Suprapubic skin (tissue), 2 donors: ENCODE measurements at regions not wholly inside any gene's neighbourhood (a gene's known extent, or its start where the extent isn't known, plus 50 kb on each side); places are given as distances from the start of the nearest gene placed in this dataset.

ENCODE experiments used
- EP300 ChIP-seq: sonication (generic); formaldehyde crosslinking; IDR thresholded peaks from one replicate; pipeline ENCODE4 v1.6.1; 2017; ENCODE audit warnings: antibody characterized with exemption
- POLR2A ChIP-seq, 2 donors: fragments of 450-650 bp; IDR thresholded peaks; one replicate each; pipeline ENCODE4 v1.6.1; 2017; ENCODE audit warnings: antibody characterized with exemption in 2 of 2, mild to moderate bottlenecking in 2 of 2, moderate library complexity in 2 of 2

DNA sequence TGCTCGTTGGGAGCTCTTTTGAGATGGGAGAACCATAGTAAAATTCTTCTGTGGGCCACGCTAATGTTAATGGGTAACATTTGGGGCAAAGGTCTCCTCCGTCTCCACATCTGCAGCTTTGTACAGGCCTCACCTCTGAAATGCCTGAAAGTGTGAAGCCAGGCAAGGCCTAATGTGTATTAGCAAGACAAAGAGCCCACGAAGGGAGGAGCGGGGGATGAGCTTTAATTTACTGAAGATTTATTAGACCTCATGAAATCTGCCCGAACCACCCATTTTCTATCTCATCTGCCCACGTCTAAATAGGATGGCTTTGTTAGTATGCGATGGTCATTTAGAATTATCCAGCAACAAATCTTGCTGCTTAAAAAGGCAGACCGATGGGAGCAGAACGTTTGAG is 408.9 kb downstream of the PMP22 start:
- no peak for TF ChIP-seq POLR2A (IDR thresholded peaks at IDR 0.05)
- TF ChIP-seq EP300: no peak
